Erythroblast (primary cell): ENCODE measurements at regions not wholly inside any gene's neighbourhood (a gene's known extent, or its start where the extent isn't known, plus 50 kb on each side); places are given as distances from the start of the nearest gene placed in this dataset.

Source experiments
- GATA1 ChIP-seq: IDR thresholded peaks from 2 replicates; pipeline ENCODE4 v1.6.1; 2011; ENCODE audit warnings: low read depth, mild to moderate bottlenecking, control low read depth, low read length, moderate library complexity
- POLR2A ChIP-seq: IDR thresholded peaks from 2 replicates; pipeline ENCODE4 v1.6.1; 2011; ENCODE audit warnings: mild to moderate bottlenecking, low read length

DNA sequence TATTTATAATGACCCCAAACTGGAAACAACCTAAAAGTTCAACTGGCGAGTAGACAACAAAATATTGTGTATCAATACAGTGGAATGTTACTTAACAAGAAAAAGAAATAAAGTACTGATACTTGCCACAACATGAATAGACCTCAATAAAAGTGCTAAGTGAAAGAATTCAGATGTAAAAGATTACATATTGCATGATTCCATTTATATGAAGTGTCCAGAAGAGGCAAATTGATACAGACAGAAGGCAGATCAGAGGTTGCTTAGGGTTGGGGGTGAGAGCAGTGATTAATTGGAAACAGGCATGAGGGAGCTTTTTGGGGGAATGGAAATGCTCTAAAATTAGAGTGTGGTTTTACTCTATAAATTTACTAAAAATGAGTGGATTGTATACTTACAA lies 183.3 kb downstream of the SATB1 start:
- TF ChIP-seq POLR2A (no peak), GATA1 (no peak)
